NCI-H446 (cell line): ENCODE measurements at regions not wholly inside any gene's neighbourhood (a gene's known extent, or its start where the extent isn't known, plus 50 kb on each side); places are given as distances from the start of the nearest gene placed in this dataset.
A peak's percentile ranks its signal among the peaks of the same experiment; 100 is the strongest.

Experiments used
- DNase-seq, 2 experiments: peaks; one replicate each; lab custom pipeline; 2025; lab: John Stamatoyannopoulos, UW

- no peak for DNase-seq
Measured at GRCh38 chr16:85401917-85402766, 211.0 kb upstream of the GSE1 start.

- no peak for DNase-seq
Measured at GRCh38 chr16:85402910-85403692, 210.0 kb upstream of the GSE1 start.

GRCh38 chr16:85403693-85404092 lies 209.4 kb upstream of the GSE1 start:
- no peak for DNase-seq

- DNase-seq = no peak
Measured at GRCh38 chr16:85412911-85413520, 200.1 kb upstream of the GSE1 start.

- DNase-seq = no peak
Measured at GRCh38 chr16:85413691-85414663, 199.1 kb upstream of the GSE1 start.

- peak; percentile 22 to 49 for DNase-seq
Measured at GRCh38 chr16:85415196-85416090, 197.7 kb upstream of the GSE1 start.

GRCh38 chr16:85416228-85417109 lies 196.7 kb upstream of the GSE1 start:
- DNase-seq = peak in 1 of 2 experiments; percentile 19

GRCh38 chr16:85417156-85417860 lies 195.8 kb upstream of the GSE1 start:
- no peak for DNase-seq

- peak in 1 of 2 experiments; percentile 58 for DNase-seq
Measured at GRCh38 chr16:85418978-85419491, 194.1 kb upstream of the GSE1 start.

GRCh38 chr16:85419503-85420408 lies 193.4 kb upstream of the GSE1 start:
- DNase-seq = no peak

GRCh38 chr16:85420501-85421337 lies 192.4 kb upstream of the GSE1 start:
- no peak for DNase-seq

- DNase-seq = no peak
Measured at GRCh38 chr16:85421338-85422195, 191.6 kb upstream of the GSE1 start.

- DNase-seq = no peak
Measured at GRCh38 chr16:85422196-85422631, 190.9 kb upstream of the GSE1 start.

- DNase-seq = no peak
Measured at GRCh38 chr16:85422632-85423550, 190.2 kb upstream of the GSE1 start.
